ENCODE measurements at regions not wholly inside any gene's neighbourhood (a gene's known extent, or its start where the extent isn't known, plus 50 kb on each side); places are given as distances from the start of the nearest gene placed in this dataset.

DNA sequence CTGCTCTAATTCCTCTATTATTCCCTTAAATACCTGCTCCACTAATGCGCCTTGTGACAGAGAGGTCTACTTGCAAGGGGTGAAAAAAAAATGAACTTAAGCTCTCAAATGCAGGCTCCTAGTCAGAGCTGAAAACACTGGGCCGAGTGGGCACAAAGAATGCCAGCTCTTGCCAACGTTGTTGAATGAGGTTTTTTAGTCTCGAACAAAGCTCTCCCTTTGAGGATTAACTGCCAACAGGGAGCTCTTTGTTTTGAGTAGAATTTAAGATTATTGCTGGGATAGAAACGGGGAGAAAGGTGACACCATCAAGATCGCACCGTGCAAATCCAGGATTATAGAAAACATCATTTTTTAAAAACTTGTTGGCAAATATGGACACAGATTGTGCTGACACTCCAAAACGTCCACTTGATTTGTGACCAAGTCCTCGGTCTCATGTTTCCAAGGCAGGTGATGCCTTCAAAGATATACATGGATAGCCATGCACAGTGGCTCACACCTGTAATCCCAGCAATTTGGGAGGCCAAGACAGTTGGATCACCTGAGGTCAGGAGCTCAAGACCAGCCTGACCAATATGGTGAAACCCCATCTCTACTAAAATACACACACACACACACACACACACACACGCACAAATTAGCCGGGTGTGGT is 163.2 kb downstream of the BMP7 start:
- Histone ChIP-seq H4K8ac (replicated peaks; ENCODE audit: insufficient read length, low read depth, low read length) (no peak overlapping the region), H3K79me2 (ENCODE audit: insufficient read depth, low read length) (no peaks in the 10 kb centered on the region), H3K27me3 (ENCODE audit: insufficient read depth, low read length) (no peaks in the 10 kb centered on the region), H3K4ac (ENCODE audit: low read depth, low read length) (no peak overlapping the region), H3K79me1 (ENCODE audit: insufficient read depth, low read depth, low read length, poor library complexity, severe bottlenecking) (no peaks in the 10 kb centered on the region), H3K4me1 (ENCODE audit: insufficient read depth, low read length) (no peaks in the 10 kb centered on the region), H3K56ac (ENCODE audit: insufficient read length, low read depth, low read length) (no peak overlapping the region), H4K5ac (ENCODE audit: insufficient read length, low read depth, low read length) (no peak overlapping the region), H2BK20ac (ENCODE audit: low read depth, low read length, poor library complexity, severe bottlenecking) (no peak overlapping the region), H2AK5ac (ENCODE audit: insufficient read length, low read length) (no peak overlapping the region), H3K4me2 (ENCODE audit: insufficient read depth, insufficient read length, low read length) (no peak overlapping the region), H2BK120ac (ENCODE audit: low read depth, low read length, poor library complexity, severe bottlenecking) (no peak overlapping the region), H3K9ac (ENCODE audit: extremely low read depth, insufficient read length, low read length) (no peak overlapping the region), H3T11ph (ENCODE audit: low read length) (no peak overlapping the region), H3K23me2 (ENCODE audit: insufficient read length, low read depth, low read length, poor library complexity, severe bottlenecking) (no peaks in the 10 kb centered on the region), H3K9me3 (ENCODE audit: control insufficient read depth, low read depth, low read length) (no peaks in the 10 kb centered on the region), H4K91ac (ENCODE audit: insufficient read length, low read depth, low read length) (no peak overlapping the region), H4K20me1 (ENCODE audit: control insufficient read depth, insufficient read depth, insufficient read length) (no peaks in the 10 kb centered on the region), H2BK5ac (ENCODE audit: insufficient read length, low read length) (no peak overlapping the region), H2BK15ac (ENCODE audit: low read depth, low read length) (no peak overlapping the region), H3K18ac (ENCODE audit: insufficient read length, low read depth, low read length) (no peak overlapping the region), H3K27ac (ENCODE audit: insufficient read length, low read depth, low read length) (no peak overlapping the region), H2BK12ac (ENCODE audit: insufficient read length, low read depth, low read length) (no peak overlapping the region), H3K14ac (ENCODE audit: insufficient read depth, low read length) (no peak overlapping the region), H3K23ac (ENCODE audit: insufficient read length, low read depth, low read length) (no peak overlapping the region), H2AFZ (ENCODE audit: low read length) (no peak overlapping the region)
- no peak for DNase-seq
- WGBS (ENCODE audit: extremely low coverage, insufficient read length, low lambda C conversion rate): no CpG with 5 or more reads among the region's 11 CpGs
- peaks cover 39% of the 10 kb centered on the region for H3K27me3 Mint-ChIP-seq (ENCODE audit: low read depth)
- no peaks in the 10 kb centered on the region; a peak in 1 of 7 replicates for H3K36me3 Mint-ChIP-seq (ENCODE audit: insufficient read depth in 1 of 3, low read depth in 3 of 3)
- TF ChIP-seq CTCF (conservative IDR thresholded peaks at IDR 0.05): no peak
- H3K9me3 Mint-ChIP-seq: peaks cover 2% of the 10 kb centered on the region in 2 experiments; a peak in 2 of 5 replicates
- H3K4me1 Mint-ChIP-seq: peaks cover 11 to 13% of the 10 kb centered on the region in 2 experiments
- no peak overlapping the region; a peak in 1 of 7 replicates for H3K27ac Mint-ChIP-seq
- H3K4me3 Mint-ChIP-seq: no peak overlapping the region
